OCI-M1 (cell line): ENCODE measurements at regions not wholly inside any gene's neighbourhood (a gene's known extent, or its start where the extent isn't known, plus 50 kb on each side); places are given as distances from the start of the nearest gene placed in this dataset.
A peak's percentile ranks its signal among the peaks of the same experiment; 100 is the strongest.
"Not testable (repeated sequence)": the region's sequence is repeated elsewhere in the genome, so short reads cannot be mapped to it uniquely, and the experiment has no call there.

Experiments used
- DNase-seq: peaks from one replicate; lab custom pipeline; 2025; lab: John Stamatoyannopoulos, UW

DNA sequence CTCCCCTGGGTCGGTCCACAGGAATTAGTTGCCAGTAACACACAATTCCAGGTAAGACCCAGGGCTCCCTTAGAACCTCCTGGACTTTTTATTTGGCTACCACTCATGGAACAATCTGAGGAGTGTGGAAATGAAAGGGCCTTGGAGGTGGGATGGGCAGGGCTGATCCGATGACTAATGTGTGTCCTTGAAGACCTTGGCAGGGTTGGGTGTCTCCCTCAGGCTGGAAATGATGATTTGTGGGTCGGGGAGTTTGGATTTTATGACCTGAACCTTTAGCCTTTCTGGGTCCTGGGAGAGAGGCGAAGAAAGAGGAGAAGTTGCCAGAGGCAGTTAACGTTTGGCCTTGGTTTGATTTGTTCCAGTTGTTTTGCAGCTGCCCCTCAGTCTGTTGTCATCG lies 425.0 kb downstream of the MID1IP1 start:
- no peak for DNase-seq

- no peak for DNase-seq
Observed at GRCh38 chrX:39227371-39227770, 426.1 kb downstream of the MID1IP1 start.

DNA sequence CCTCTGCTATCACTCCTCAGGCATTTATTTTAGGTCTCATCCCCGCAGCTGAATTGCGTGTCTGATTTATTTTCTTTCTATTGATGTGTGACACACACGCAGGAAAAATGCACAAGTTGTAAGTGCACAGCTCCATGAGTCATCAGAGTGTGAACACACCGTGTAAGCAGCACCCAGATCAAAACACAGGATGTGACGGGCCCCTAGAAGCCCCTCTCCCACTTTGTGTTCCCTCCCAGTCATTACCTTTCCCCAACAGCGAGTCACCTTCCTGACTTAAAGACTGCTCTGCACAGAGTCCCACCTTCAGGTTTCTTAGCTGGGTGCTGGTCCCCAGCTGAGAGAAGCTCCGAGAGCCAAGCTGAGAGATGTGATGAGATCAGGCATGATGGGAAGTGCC lies 436.7 kb downstream of the MID1IP1 start:
- DNase-seq = no peak

DNA sequence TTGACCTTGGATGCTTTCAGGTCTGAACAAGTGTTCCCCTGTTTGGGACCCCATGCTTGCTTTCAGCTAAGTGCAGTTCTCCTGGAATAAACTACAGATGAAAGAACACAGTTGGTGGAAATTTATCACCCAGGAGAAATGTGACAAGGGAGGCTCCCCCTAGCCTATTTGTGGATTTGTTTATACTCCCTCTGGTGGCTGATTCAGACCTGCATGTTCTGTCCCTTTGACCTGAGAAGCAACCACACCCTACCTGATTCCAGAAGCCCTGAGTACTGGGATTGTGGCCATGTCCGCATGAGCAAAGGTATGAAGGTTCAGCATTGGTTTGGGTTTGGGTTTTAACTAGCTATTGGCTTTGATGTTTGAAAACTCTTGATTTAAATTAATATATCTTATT lies 440.9 kb downstream of the MID1IP1 start:
- peak; percentile 34 for DNase-seq

DNA sequence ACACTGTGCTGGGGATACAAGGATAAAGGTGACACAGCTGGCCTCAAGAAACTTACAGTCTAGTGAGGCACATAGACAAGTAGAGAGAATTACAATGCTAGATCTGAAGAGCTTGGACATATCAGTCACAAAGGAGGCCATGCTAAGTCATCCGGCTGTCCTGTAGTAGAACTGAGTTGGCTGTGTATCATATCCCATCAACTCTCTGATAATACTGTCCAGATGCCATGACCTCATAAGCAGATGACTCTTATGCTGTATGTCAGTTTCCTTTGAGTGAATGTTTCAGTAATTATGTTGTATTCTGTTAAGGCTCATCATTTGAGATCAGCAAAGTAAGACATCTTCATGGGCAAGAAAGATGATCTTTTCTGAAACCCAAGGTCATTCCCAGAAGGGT lies 442.9 kb downstream of the MID1IP1 start:
- DNase-seq = no peak

- no peak for DNase-seq
Observed at GRCh38 chrX:39245024-39245423, 443.8 kb downstream of the MID1IP1 start.

GRCh38 chrX:39247536-39247935 lies 446.3 kb downstream of the MID1IP1 start:
- no peak for DNase-seq

DNA sequence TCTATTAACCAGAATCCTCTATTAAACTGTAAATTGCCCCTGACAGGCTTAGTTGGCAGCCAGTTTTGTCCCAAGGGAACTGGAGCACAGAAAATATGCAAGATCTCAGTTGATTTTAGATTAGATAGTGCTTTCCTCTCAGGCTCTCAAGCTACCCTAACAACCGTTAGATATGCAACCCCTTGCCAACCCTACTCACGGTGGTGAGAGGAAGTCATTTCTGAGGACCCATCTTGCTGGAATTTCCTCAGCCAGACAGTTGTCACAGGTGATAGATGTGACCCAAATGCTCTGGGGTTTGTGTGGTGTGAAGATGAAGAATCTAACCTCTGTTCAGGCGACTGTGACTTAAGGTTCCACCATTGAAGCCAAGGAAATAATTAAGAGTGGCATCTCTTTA lies 447.1 kb downstream of the MID1IP1 start:
- DNase-seq = no peak

GRCh38 chrX:39249999-39250398 lies 448.7 kb downstream of the MID1IP1 start:
- no peak for DNase-seq

DNA sequence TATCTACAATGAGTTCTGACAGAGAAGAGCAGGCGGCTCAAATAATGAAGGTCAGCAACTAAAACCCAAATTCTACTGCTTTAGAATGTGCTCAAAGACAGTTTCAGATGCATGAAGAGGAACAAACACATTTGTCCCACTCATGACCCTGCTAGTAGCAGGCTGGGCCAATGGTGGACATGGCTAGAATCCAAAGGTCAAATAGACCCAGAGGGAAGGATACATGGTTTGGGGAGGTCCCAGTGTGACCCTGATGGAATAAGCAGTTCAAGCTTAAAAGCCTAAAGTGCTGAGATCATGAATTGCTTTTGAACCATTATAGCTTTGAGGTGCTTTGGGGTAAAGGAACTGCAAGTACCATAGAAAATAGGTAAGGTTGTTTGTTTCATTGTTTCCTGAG lies 450.7 kb downstream of the MID1IP1 start:
- no peak for DNase-seq

- DNase-seq = no peak
Observed at GRCh38 chrX:39253551-39253950, 452.3 kb downstream of the MID1IP1 start.

GRCh38 chrX:39258331-39258730 lies 457.1 kb downstream of the MID1IP1 start:
- no peak for DNase-seq

- DNase-seq = no peak
Observed at GRCh38 chrX:39260965-39261364, 459.7 kb downstream of the MID1IP1 start.

GRCh38 chrX:39261446-39262147 lies 460.3 kb downstream of the MID1IP1 start:
- DNase-seq = peak; percentile 54

- DNase-seq = no peak
Observed at GRCh38 chrX:39262641-39263040, 461.4 kb downstream of the MID1IP1 start.

GRCh38 chrX:39264023-39264422 lies 462.8 kb downstream of the MID1IP1 start:
- no peak for DNase-seq

- DNase-seq = no peak
Observed at GRCh38 chrX:39267176-39267575, 465.9 kb downstream of the MID1IP1 start.

- no peak for DNase-seq
Observed at GRCh38 chrX:39268207-39268606, 466.9 kb downstream of the MID1IP1 start.

- DNase-seq = no peak
Observed at GRCh38 chrX:39275500-39276068, 474.3 kb downstream of the MID1IP1 start.

GRCh38 chrX:39277685-39278390 lies 476.6 kb downstream of the MID1IP1 start:
- not testable (repeated sequence) for DNase-seq

- no peak for DNase-seq
Observed at GRCh38 chrX:39283239-39283638, 482.0 kb downstream of the MID1IP1 start.

DNA sequence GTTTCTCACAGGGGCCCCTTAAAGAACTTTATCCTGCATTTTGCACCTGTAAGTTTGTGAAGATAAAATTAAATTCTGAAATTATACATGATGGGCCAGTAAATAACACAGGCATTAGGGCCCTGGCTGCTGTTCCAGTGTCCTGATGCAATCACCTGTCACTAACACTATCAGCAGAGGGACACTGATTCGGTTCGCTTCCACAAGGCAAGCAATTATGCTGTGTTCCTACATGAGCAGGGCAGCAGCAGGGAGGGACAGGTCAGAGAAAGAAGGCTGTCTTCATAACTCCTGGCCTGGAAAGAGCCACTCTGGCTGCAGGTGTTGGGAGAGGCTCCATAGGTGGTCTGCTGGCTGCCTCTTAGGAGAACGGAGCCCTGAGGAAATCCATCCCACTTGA lies 487.3 kb downstream of the MID1IP1 start:
- DNase-seq = no peak

- DNase-seq = no peak
Observed at GRCh38 chrX:39289827-39290226, 488.6 kb downstream of the MID1IP1 start.
